ENCODE measurements at regions not wholly inside any gene's neighbourhood (a gene's known extent, or its start where the extent isn't known, plus 50 kb on each side); places are given as distances from the start of the nearest gene placed in this dataset.
A peak's percentile ranks its signal among the peaks of the same experiment; 100 is the strongest.
"Not testable (repeated sequence)": the region's sequence is repeated elsewhere in the genome, so short reads cannot be mapped to it uniquely, and the experiment has no call there.

DNA sequence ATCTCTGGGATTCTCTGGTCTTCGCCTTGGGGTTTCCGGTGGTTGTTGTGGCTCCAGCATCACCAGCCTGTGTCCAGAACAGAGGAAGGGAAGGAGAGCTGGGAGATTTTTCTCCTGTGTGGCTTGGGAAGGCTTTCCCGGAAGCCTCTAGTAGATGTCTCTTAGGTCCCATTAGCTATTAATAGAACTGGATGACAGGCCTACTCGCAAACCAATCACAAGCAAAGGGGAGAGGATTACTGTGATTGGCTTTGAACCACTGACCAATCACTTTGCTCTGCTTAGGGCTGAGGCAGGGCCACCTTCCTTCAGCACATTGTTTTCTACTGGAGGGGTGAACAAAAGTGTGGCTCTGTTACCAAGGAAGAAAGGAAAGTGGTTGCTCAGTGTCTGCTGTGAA, 203.4 kb upstream of the SULF2 start:
- POLR2A ChIA-PET, result no interaction called here
- no peak for TF ChIP-seq LEF1 (IDR thresholded peaks at IDR 0.05; ENCODE audit: borderline replicate concordance)
- TF ChIP-seq, protein P1, sequence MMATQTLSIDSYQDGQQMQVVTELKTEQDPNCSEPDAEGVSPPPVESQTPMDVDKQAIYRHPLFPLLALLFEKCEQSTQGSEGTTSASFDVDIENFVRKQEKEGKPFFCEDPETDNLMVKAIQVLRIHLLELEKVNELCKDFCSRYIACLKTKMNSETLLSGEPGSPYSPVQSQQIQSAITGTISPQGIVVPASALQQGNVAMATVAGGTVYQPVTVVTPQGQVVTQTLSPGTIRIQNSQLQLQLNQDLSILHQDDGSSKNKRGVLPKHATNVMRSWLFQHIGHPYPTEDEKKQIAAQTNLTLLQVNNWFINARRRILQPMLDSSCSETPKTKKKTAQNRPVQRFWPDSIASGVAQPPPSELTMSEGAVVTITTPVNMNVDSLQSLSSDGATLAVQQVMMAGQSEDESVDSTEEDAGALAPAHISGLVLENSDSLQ (IDR thresholded peaks at IDR 0.05), result peak; percentile 86
- CTCF ChIA-PET, result no interaction called here
- DNase-seq (ENCODE audit: extremely low spot score), result no peak

GRCh38 chr20:47985092-47985850, 200.0 kb upstream of the SULF2 start:
- TF ChIP-seq BHLHE40 (IDR thresholded peaks at IDR 0.05; ENCODE audit: borderline replicate concordance) (no peak), NFRKB (IDR thresholded peaks at IDR 0.05) (no peak), ELF4 (IDR thresholded peaks at IDR 0.05) (no peak), L3MBTL2 (conservative IDR thresholded peaks at IDR 0.05) (no peak), HDGF (IDR thresholded peaks at IDR 0.05; ENCODE audit: borderline replicate concordance) (no peak), ARNT (IDR thresholded peaks at IDR 0.05) (no peak), FOXA1 (IDR thresholded peaks at IDR 0.05) (no peak), ZNF384 (IDR thresholded peaks at IDR 0.05) (no peak), FOXK2 (IDR thresholded peaks at IDR 0.05) (no peak), FOXM1 (IDR thresholded peaks at IDR 0.05; ENCODE audit: borderline replicate concordance) (no peak), SP1 (IDR thresholded peaks at IDR 0.05) (no peak)
- CTCF ChIA-PET, result no interaction called here
- peak; percentile 50 for DNase-seq (ENCODE audit: extremely low spot score)
- POLR2A ChIA-PET, result no interaction called here

GRCh38 chr20:47984437-47984836, 199.2 kb upstream of the SULF2 start:
- ChIA-PET POLR2A (no interaction called here), CTCF (no interaction called here)
- TF ChIP-seq ARNT (IDR thresholded peaks at IDR 0.05) (no peak), LEF1 (IDR thresholded peaks at IDR 0.05; ENCODE audit: borderline replicate concordance) (no peak), ELF4 (IDR thresholded peaks at IDR 0.05) (no peak), FOXM1 (IDR thresholded peaks at IDR 0.05; ENCODE audit: borderline replicate concordance) (no peak), BHLHE40 (IDR thresholded peaks at IDR 0.05; ENCODE audit: borderline replicate concordance) (no peak)
- no peak for DNase-seq (ENCODE audit: extremely low spot score)

DNA sequence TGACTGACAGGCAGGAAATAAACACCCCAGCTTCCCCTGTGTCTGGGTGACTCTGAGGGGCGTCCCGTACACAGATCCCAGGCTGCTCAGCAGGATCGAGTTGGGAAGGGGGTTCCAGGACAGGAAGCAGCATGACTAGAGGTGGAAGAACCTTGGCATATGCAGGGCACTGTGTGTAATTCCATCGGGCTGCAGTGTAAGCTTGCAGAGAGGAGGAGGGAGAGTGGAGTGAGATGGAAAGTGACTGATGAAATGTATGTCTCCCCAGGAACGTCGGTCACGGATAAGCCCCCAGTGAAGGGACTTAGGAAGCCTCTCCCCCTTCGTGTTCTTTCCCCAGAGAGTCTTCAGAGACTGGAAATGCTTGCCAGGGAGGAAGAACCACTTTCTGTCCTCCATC, 198.4 kb upstream of the SULF2 start:
- CTCF ChIA-PET, result not testable (repeated sequence)
- POLR2A ChIA-PET, result interaction anchor here (0.8 kb wide), 1 partner anchor 12 kb away, joined by 3 read pairs; no protein-coding TSS in a partner anchor

DNA sequence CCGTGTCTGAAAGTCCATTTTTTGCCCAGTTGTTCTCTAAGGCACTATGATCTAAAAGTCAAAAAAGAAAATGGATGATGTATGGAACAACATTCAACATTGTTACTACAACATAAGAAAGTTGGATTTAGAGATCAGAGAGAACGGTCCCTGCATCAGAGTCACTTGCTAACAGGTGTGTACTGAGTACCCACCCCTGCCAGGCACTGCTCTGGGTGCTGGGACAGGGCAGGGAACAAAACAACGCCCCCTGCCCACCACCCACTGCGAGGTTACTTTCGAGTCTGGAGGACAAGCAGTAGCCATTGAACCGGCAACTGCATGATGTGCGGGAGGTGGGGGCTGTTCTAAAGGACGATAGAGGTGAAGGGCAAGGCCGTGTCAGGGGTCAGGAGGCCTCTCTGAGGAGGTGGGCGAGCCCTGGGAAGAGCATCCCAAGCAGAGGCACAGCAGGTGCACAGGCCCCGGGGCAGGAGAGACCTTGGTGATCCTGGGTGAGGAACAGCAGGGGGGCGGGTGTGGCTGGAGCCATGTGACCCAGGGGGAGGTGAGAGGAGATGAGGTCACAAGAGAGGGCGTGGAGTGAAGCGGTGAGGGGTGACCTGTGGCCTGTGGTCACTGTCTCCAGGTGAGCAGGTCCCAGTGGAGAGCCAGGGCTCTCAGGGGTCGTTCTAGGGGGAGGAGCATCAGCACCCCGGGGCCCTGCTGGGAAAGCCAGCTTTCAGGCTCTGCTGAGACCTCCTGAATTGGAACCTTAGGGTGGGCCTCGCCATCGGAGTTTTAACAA, 197.5 kb upstream of the SULF2 start:
- no peak for DNase-seq (ENCODE audit: extremely low spot score)
- CTCF ChIA-PET, result no interaction called here
- POLR2A ChIA-PET, result no interaction called here
- TF ChIP-seq ZNF384 (IDR thresholded peaks at IDR 0.05) (no peak), ELF4 (IDR thresholded peaks at IDR 0.05) (no peak), LEF1 (IDR thresholded peaks at IDR 0.05; ENCODE audit: borderline replicate concordance) (no peak)
- TF ChIP-seq, protein P1 (IDR thresholded peaks at IDR 0.05), result no peak

More for the DNA sequence above, 198.4 kb upstream of the SULF2 start:
- not testable (repeated sequence) for DNase-seq (ENCODE audit: extremely low spot score)

DNA sequence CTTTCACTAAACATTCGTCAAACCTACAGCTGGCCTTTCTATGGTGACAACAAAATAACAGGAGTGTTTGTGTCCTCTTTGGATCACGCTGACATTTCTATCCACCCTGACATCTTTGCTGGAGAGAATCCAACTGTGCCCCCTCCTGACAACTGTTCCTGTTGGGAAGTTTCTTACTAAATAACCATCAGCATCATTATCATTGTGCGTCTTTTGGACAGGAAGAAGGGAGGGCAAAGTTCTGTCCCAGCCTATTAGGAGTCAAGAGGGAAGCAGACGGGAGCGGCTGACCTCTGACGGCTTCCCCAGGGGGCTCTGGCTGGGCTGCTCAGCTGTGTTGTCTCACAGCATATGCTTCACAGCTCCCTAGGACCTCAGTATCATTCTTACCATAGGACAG, 195.9 kb upstream of the SULF2 start:
- POLR2A ChIA-PET, result no interaction called here
- DNase-seq (ENCODE audit: extremely low spot score), result no peak
- TF ChIP-seq FOXK2 (IDR thresholded peaks at IDR 0.05) (no peak), SUZ12 (IDR thresholded peaks at IDR 0.05) (no peak), LEF1 (IDR thresholded peaks at IDR 0.05; ENCODE audit: borderline replicate concordance) (no peak), FOXM1 (IDR thresholded peaks at IDR 0.05; ENCODE audit: borderline replicate concordance) (no peak), BHLHE40 (IDR thresholded peaks at IDR 0.05; ENCODE audit: borderline replicate concordance) (no peak), ELF4 (IDR thresholded peaks at IDR 0.05) (no peak), CTBP1 (IDR thresholded peaks at IDR 0.05; ENCODE audit: borderline replicate concordance) (no peak), SP1 (IDR thresholded peaks at IDR 0.05) (no peak), ARNT (IDR thresholded peaks at IDR 0.05) (no peak), FOXA1 (IDR thresholded peaks at IDR 0.05) (no peak), HDGF (IDR thresholded peaks at IDR 0.05; ENCODE audit: borderline replicate concordance) (no peak), NFRKB (IDR thresholded peaks at IDR 0.05) (no peak), ZNF384 (IDR thresholded peaks at IDR 0.05) (no peak), TARDBP (IDR thresholded peaks at IDR 0.05) (no peak), L3MBTL2 (conservative IDR thresholded peaks at IDR 0.05) (no peak)
- TF ChIP-seq, protein P1 (IDR thresholded peaks at IDR 0.05), result no peak
- CTCF ChIA-PET, result no interaction called here

Measured in HEK293T (cell line).